ENCODE measurements at regions not wholly inside any gene's neighbourhood (a gene's known extent, or its start where the extent isn't known, plus 50 kb on each side); places are given as distances from the start of the nearest gene placed in this dataset.

DNA sequence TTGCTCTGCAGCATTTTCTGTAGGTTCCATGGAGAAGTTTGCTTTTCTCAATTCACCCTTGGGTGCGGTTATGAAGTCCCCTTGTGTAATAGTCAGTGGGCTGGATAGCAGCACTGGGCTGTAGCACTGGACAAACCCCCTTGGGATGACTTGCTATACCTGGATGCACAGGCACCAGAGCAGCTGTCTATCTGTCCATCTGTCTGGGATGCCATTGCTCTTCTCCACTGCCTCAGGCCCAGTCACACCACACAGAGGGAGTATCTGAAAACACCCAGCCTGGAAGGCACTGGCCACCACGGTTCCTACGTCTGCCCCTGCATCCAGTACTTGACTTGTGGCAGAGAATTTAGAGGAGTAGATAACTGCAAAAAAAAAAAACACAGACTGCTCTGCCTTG is 254.5 kb downstream of the TFCP2L1 start:
- TF ChIP-seq, protein P1, sequence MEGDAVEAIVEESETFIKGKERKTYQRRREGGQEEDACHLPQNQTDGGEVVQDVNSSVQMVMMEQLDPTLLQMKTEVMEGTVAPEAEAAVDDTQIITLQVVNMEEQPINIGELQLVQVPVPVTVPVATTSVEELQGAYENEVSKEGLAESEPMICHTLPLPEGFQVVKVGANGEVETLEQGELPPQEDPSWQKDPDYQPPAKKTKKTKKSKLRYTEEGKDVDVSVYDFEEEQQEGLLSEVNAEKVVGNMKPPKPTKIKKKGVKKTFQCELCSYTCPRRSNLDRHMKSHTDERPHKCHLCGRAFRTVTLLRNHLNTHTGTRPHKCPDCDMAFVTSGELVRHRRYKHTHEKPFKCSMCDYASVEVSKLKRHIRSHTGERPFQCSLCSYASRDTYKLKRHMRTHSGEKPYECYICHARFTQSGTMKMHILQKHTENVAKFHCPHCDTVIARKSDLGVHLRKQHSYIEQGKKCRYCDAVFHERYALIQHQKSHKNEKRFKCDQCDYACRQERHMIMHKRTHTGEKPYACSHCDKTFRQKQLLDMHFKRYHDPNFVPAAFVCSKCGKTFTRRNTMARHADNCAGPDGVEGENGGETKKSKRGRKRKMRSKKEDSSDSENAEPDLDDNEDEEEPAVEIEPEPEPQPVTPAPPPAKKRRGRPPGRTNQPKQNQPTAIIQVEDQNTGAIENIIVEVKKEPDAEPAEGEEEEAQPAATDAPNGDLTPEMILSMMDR (IDR thresholded peaks at IDR 0.05) = no peak
- no peak for TF ChIP-seq POLR2A (IDR thresholded peaks at IDR 0.05)
